HG03442 (cell line): ENCODE measurements at regions not wholly inside any gene's neighbourhood (a gene's known extent, or its start where the extent isn't known, plus 50 kb on each side); places are given as distances from the start of the nearest gene placed in this dataset.
A peak's percentile ranks its signal among the peaks of the same experiment; 100 is the strongest.
"Not testable (repeated sequence)": the region's sequence is repeated elsewhere in the genome, so short reads cannot be mapped to it uniquely, and the experiment has no call there.

Source experiments
- ATAC-seq: cut with Tn5 transposase; IDR thresholded peaks from one replicate; pipeline ENCODE4 v1.9.1; 2021; ENCODE audit warnings: mild to moderate bottlenecking, moderate library complexity; ENCODE audit not compliant: unreplicated experiment

- no peak for ATAC-seq
These were observed 134.5 kb downstream of the PPP1R3A start for GRCh38 chr7:113784316-113784715.

GRCh38 chr7:113783403-113783802 is 135.4 kb downstream of the PPP1R3A start:
- ATAC-seq: no peak

- no peak for ATAC-seq
These were observed 143.0 kb downstream of the PPP1R3A start for GRCh38 chr7:113775804-113776203.

- no peak for ATAC-seq
These were observed 143.4 kb downstream of the PPP1R3A start for GRCh38 chr7:113775401-113775800.

GRCh38 chr7:113774182-113774807 is 144.5 kb downstream of the PPP1R3A start:
- peak; percentile 90 for ATAC-seq

GRCh38 chr7:113770146-113770738 is 148.6 kb downstream of the PPP1R3A start:
- no peak for ATAC-seq

GRCh38 chr7:113768387-113768786 is 150.4 kb downstream of the PPP1R3A start:
- no peak for ATAC-seq

- ATAC-seq: no peak
These were observed 154.3 kb downstream of the PPP1R3A start for GRCh38 chr7:113764401-113765035.

GRCh38 chr7:113763226-113763625 is 155.6 kb downstream of the PPP1R3A start:
- ATAC-seq: no peak

GRCh38 chr7:113756250-113756649 is 162.6 kb downstream of the PPP1R3A start:
- no peak for ATAC-seq

GRCh38 chr7:113752689-113753088 is 166.1 kb downstream of the PPP1R3A start:
- ATAC-seq: no peak

- no peak for ATAC-seq
These were observed 166.5 kb downstream of the PPP1R3A start for GRCh38 chr7:113752289-113752688.

GRCh38 chr7:113751547-113751946 is 167.3 kb downstream of the PPP1R3A start:
- no peak for ATAC-seq

- ATAC-seq: not testable (repeated sequence)
These were observed 170.4 kb downstream of the PPP1R3A start for GRCh38 chr7:113748385-113748784.

GRCh38 chr7:113742946-113743431 is 175.8 kb downstream of the PPP1R3A start:
- ATAC-seq: not testable (repeated sequence)

- no peak for ATAC-seq
These were observed 176.4 kb downstream of the PPP1R3A start for GRCh38 chr7:113742377-113742776.

- ATAC-seq: no peak
These were observed 187.2 kb downstream of the PPP1R3A start for GRCh38 chr7:113731571-113731970.

- no peak for ATAC-seq
These were observed 188.4 kb downstream of the PPP1R3A start for GRCh38 chr7:113730309-113730955.

GRCh38 chr7:113727486-113727885 is 191.3 kb downstream of the PPP1R3A start:
- no peak for ATAC-seq

GRCh38 chr7:113722006-113722405 is 196.8 kb downstream of the PPP1R3A start:
- ATAC-seq: no peak

GRCh38 chr7:113717739-113718138 is 201.1 kb downstream of the PPP1R3A start:
- no peak for ATAC-seq
